LNCaP clone FGC (cell line): ENCODE measurements at regions not wholly inside any gene's neighbourhood (a gene's known extent, or its start where the extent isn't known, plus 50 kb on each side); places are given as distances from the start of the nearest gene placed in this dataset.
"Not testable (repeated sequence)": the region's sequence is repeated elsewhere in the genome, so short reads cannot be mapped to it uniquely, and the experiment has no call there.

Experiments used
- DNase-seq: peaks from one replicate; pipeline ENCODE4 v3.0.0-alpha.2; 2011; ENCODE audit warnings: low read depth
- H3K4me3 ChIP-seq: 2 replicates; pipeline ENCODE4 v1.5.1; 2011; ENCODE audit warnings: mild to moderate bottlenecking, low read depth, low read length, control low read depth
- TF ChIP-seq, protein P1 (sequence below): IDR thresholded peaks from 2 replicates; pipeline ENCODE4 v1.5.1; 2012; ENCODE audit warnings: mild to moderate bottlenecking; ENCODE audit not compliant: control insufficient read depth, insufficient read depth; ENCODE audit errors: extremely low read depth

GRCh38 chr2:109669731-109670130, 55.6 kb downstream of the SOWAHC start:
- H3K4me3 ChIP-seq, result no peak overlapping the region
- no peak for DNase-seq
- TF ChIP-seq, protein P1, sequence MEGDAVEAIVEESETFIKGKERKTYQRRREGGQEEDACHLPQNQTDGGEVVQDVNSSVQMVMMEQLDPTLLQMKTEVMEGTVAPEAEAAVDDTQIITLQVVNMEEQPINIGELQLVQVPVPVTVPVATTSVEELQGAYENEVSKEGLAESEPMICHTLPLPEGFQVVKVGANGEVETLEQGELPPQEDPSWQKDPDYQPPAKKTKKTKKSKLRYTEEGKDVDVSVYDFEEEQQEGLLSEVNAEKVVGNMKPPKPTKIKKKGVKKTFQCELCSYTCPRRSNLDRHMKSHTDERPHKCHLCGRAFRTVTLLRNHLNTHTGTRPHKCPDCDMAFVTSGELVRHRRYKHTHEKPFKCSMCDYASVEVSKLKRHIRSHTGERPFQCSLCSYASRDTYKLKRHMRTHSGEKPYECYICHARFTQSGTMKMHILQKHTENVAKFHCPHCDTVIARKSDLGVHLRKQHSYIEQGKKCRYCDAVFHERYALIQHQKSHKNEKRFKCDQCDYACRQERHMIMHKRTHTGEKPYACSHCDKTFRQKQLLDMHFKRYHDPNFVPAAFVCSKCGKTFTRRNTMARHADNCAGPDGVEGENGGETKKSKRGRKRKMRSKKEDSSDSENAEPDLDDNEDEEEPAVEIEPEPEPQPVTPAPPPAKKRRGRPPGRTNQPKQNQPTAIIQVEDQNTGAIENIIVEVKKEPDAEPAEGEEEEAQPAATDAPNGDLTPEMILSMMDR, result no peak

GRCh38 chr2:109670556-109671411, 56.6 kb downstream of the SOWAHC start:
- DNase-seq, result no peak
- H3K4me3 ChIP-seq, result no peak overlapping the region
- TF ChIP-seq, protein P1, result no peak

DNA sequence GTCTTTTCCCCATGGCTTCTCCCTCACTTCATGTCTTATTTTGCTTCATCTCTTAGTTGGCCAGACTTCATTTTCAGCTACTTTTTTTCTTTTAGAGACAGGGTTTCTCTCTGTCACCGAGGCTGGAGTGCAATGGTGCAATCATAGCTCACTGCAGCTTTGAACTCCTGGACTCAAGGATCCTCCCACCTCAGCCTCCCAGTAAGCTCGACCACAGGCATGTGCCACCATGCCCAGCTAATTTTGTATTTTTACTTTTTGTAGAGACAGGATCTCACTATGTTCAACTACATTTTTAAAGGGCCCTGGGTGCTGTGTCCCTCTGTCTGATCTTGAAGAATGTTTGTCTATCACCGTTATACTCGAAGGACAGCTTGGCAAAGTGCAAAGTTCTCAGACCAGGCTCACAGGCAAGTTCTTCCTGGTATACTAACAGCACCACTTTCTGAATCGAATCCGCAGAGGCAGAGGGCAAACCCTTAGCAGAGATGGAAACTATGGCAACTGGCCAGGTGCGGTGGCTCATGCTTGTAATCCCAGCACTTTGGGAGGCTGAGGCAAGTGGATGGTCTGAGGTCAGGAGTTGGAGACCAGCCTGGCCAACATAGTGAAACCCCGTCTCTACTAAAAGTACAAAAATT, 60.9 kb downstream of the SOWAHC start:
- TF ChIP-seq, protein P1, result no peak
- no peak overlapping the region for H3K4me3 ChIP-seq
- DNase-seq, result no peak

- TF ChIP-seq, protein P1, result no peak
- no peak overlapping the region for H3K4me3 ChIP-seq
- no peak for DNase-seq
Observed at GRCh38 chr2:109675666-109676345, 61.6 kb downstream of the SOWAHC start.

GRCh38 chr2:109676346-109676902, 62.3 kb downstream of the SOWAHC start:
- DNase-seq, result no peak
- TF ChIP-seq, protein P1, result no peak

GRCh38 chr2:109677121-109677731, 63.1 kb downstream of the SOWAHC start:
- DNase-seq, H3K4me3 ChIP-seq: not testable (repeated sequence)

More at GRCh38 chr2:109676346-109676902, 62.3 kb downstream of the SOWAHC start:
- no peak overlapping the region for H3K4me3 ChIP-seq
